Breast epithelium (tissue), 4 donors: ENCODE measurements at regions not wholly inside any gene's neighbourhood (a gene's known extent, or its start where the extent isn't known, plus 50 kb on each side); places are given as distances from the start of the nearest gene placed in this dataset.
A peak's percentile ranks its signal among the peaks of the same experiment; 100 is the strongest.

Experiments
- DNase-seq, 2 donors: peaks; one replicate each; pipeline ENCODE4 v3.0.0-alpha.2; 2019; ENCODE audit warnings: low spot score in 2 of 2
- H3K27ac ChIP-seq, 2 donors: fragments of 200-600 bp; sonication (generic) in 1 of 2; one replicate each; pipeline ENCODE4 v1.5.1; 2016 to 2019; ENCODE audit warnings: mild to moderate bottlenecking in 1 of 2
- H3K27me3 ChIP-seq, 2 donors: fragments of 200-600 bp; sonication (generic) in 1 of 2; one replicate each; pipeline versions ENCODE4 v1.5.1 to v1.6.0; 2017 to 2019; ENCODE audit warnings: control low read depth in 1 of 2, mild to moderate bottlenecking in 1 of 2
- H3K36me3 ChIP-seq: fragments of 200-600 bp; one replicate; pipeline ENCODE4 v1.5.1; 2019
- H3K4me1 ChIP-seq, 2 donors: fragments of 200-600 bp; sonication (generic); one replicate each; pipeline ENCODE4 v1.5.1; 2016 to 2019; ENCODE audit warnings: control low read depth in 1 of 2
- H3K4me3 ChIP-seq, 3 donors: fragments of 200-600 bp; sonication (generic); 1 replicate in 2 of 3; 2 replicates in 1 of 3; pipeline ENCODE4 v1.5.1; 2016 to 2019; ENCODE audit warnings: mild to moderate bottlenecking in 3 of 3, moderate library complexity in 2 of 3
- H3K9me3 ChIP-seq, 2 donors: fragments of 200-600 bp; sonication (generic) in 1 of 2; one replicate each; pipeline ENCODE4 v1.5.1; 2016 to 2019; ENCODE audit warnings: control low read depth in 1 of 2
- CTCF ChIP-seq, 3 donors: fragments of 450-650 bp; IDR thresholded peaks; one replicate each; pipeline ENCODE4 v1.5.1; 2016 to 2017; ENCODE audit warnings: antibody characterized with exemption in 3 of 3, mild to moderate bottlenecking in 3 of 3, moderate library complexity in 3 of 3
- POLR2A ChIP-seq: fragments of 450-650 bp; IDR thresholded peaks from one replicate; pipeline ENCODE4 v1.6.1; 2016; ENCODE audit warnings: antibody characterized with exemption, mild to moderate bottlenecking, moderate library complexity
- POLR2AphosphoS5 ChIP-seq, 3 donors: sonication (generic); formaldehyde crosslinking; IDR thresholded peaks; one replicate each; pipeline ENCODE4 v1.6.1; 2017; ENCODE audit warnings: antibody characterized with exemption in 3 of 3
- intact Hi-C: fragments of 100-400 bp; cut with DNase I; formaldehyde crosslinking; loops from one replicate; pipeline ENCODE4 v1.15.1; 2023; ENCODE audit warnings: low total_unique reads

GRCh38 chr10:44015702-44016500 is 367.2 kb upstream of the ZNF32 start:
- intact Hi-C loops, result no loop called here

GRCh38 chr10:44014644-44015250 is 366.1 kb upstream of the ZNF32 start:
- Histone ChIP-seq H3K4me1 (no peaks in the 10 kb centered on the region), H3K27ac (peak overlapping the region in 1 of 2 donors; percentile 38), H3K9me3 (no peaks in the 10 kb centered on the region), H3K36me3 (no peaks in the 10 kb centered on the region), H3K27me3 (no peaks in the 10 kb centered on the region), H3K4me3 (no peak overlapping the region)
- no peak for TF ChIP-seq POLR2A
- TF ChIP-seq POLR2AphosphoS5 (IDR thresholded peaks at IDR 0.05), result no peak
- no peak for TF ChIP-seq CTCF (IDR thresholded peaks at IDR 0.05)
- intact Hi-C loops, result no loop called here
- no peak for DNase-seq

More at GRCh38 chr10:44015702-44016500, 367.2 kb upstream of the ZNF32 start:
- peak overlapping the region; percentile 42 to 68 for H3K27ac ChIP-seq
- H3K36me3 ChIP-seq, result no peaks in the 10 kb centered on the region
- no peaks in the 10 kb centered on the region for H3K9me3 ChIP-seq
- H3K4me3 ChIP-seq, result no peak overlapping the region
- TF ChIP-seq POLR2AphosphoS5 (IDR thresholded peaks at IDR 0.05) (no peak), CTCF (IDR thresholded peaks at IDR 0.05) (no peak)
- H3K4me1 ChIP-seq, result no peaks in the 10 kb centered on the region
- no peaks in the 10 kb centered on the region for H3K27me3 ChIP-seq
- no peak for DNase-seq

GRCh38 chr10:44013981-44014380 is 365.3 kb upstream of the ZNF32 start:
- Histone ChIP-seq H3K36me3 (no peaks in the 10 kb centered on the region), H3K4me3 (no peak overlapping the region), H3K9me3 (no peaks in the 10 kb centered on the region), H3K27ac (no peak overlapping the region), H3K4me1 (no peaks in the 10 kb centered on the region), H3K27me3 (no peaks in the 10 kb centered on the region)
- TF ChIP-seq POLR2AphosphoS5 (IDR thresholded peaks at IDR 0.05) (no peak), POLR2A (no peak), CTCF (IDR thresholded peaks at IDR 0.05) (no peak)
- no peak for DNase-seq
- intact Hi-C loops, result no loop called here

GRCh38 chr10:44012921-44013320 is 364.2 kb upstream of the ZNF32 start:
- DNase-seq, result no peak
- Histone ChIP-seq H3K9me3 (no peaks in the 10 kb centered on the region), H3K27ac (no peak overlapping the region), H3K27me3 (no peaks in the 10 kb centered on the region), H3K4me1 (no peaks in the 10 kb centered on the region), H3K4me3 (no peak overlapping the region), H3K36me3 (no peaks in the 10 kb centered on the region)
- intact Hi-C loops, result no loop called here
- TF ChIP-seq POLR2A (no peak), CTCF (IDR thresholded peaks at IDR 0.05) (no peak), POLR2AphosphoS5 (IDR thresholded peaks at IDR 0.05) (no peak)

- Histone ChIP-seq H3K27ac (no peak overlapping the region), H3K9me3 (no peaks in the 10 kb centered on the region), H3K4me1 (no peaks in the 10 kb centered on the region), H3K27me3 (no peaks in the 10 kb centered on the region), H3K36me3 (no peaks in the 10 kb centered on the region), H3K4me3 (no peak overlapping the region)
- DNase-seq, result no peak
- intact Hi-C loops, result no loop called here
- TF ChIP-seq POLR2A (no peak), CTCF (IDR thresholded peaks at IDR 0.05) (no peak), POLR2AphosphoS5 (IDR thresholded peaks at IDR 0.05) (no peak)
Observed at GRCh38 chr10:44011603-44011981, 362.9 kb upstream of the ZNF32 start.
